ENCODE measurements at regions not wholly inside any gene's neighbourhood (a gene's known extent, or its start where the extent isn't known, plus 50 kb on each side); places are given as distances from the start of the nearest gene placed in this dataset.

DNA sequence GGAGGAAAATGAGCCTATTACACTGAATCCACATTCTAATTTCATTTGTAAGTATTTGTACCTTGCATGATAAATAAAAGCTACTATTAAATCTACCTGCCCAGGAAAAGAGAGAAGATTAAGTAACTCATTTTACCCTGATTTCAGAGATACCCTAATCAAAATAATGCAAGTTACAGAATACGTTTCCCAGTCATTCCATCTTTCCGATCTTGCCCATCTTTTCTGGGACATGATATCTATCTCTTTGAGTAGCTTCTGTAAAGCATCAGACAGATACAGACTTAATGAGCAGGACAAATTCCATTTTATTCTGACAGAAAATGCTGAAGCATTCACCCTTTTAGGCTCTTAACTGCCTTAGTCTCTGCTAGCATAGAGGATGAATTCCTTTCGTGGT is 56.6 kb downstream of the SPRY2 start:
- DNase-seq: no peak

DNA sequence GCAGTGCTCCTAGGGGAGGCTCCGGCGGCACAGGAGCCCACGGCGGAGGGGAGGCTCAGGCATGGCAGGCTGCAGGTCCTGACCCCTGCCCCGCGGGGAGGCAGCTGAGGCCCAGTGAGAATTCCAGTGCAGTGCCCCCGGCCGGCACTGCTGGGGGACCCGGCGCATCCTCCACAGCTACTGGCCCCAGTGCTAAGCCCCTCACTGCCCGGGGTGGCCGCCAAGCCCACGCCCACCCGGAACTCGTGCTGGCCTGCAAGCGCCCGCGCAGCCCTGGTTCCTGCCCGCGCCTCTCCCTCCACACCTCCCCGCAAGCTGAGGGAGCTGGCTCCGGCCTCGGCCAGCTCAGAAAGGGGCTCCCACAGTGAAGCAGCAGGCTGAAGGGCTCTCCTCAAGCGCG is 62.2 kb downstream of the SPRY2 start:
- DNase-seq: no peak

DNA sequence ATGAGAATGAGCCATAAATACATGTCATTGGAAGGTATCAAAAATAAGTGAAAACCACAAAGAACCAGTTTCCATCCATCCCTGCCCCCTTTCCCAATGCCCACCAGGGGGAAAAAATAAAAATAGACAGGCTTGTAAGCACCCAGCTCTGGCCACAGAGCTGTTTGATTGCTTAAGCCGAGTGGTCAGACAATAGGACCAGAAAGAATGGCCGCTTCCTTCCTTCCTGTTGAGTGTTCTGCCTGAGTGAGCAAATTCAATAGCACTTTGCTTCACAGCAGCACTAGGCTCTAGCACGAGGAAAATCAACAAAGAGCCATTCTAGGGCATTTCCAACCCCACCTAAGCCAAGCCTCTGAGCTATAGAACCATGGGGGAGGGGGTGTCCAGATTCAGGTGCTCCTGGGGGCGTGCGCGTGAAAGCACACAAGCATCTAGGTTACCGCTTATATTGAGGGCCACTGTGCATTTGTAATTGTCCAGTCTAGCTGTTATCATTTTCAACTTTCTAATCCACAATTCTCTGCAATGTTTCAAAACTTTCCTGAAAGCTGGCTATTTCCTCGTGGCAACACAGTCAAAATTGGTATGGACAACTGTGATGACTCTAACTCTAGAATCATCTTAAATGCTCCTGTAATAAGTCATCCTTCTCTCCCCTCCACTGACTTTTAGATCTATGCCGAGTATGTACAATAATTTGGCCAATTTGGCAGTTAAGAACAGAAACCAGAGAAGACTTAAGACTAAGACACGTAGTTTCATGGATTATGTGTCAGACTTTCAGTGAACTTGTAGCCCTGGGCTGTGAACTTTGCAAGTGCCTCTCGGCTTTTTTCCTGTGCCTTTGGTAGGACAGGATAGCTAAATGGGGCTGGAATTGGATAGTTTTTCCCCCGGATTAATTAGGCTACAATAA is 64.3 kb downstream of the SPRY2 start:
- peak in 37 of 58 donors; percentile 3 to 65 (median 19) for DNase-seq

DNA sequence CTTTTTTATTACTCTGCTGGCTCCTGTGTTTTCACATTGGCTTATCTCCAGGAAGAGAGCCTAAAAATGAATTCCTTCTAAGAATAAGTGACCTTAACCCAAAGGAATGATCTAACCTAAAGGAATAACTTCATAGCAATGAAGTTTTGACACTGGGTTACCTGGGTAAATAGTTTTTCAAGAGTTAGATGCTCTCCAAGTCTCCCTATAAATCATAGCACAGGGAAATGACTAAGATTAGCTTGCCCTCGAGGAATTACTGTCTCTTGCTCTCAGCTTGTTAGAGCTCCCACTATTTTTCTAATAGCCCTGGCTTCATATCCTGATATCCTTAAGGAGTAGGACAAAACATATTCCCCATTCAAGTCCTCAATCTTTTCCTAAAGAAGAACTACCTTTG is 66.3 kb downstream of the SPRY2 start:
- DNase-seq: no peak

- DNase-seq: no peak
Measured at GRCh38 chr13:80273718-80274117, 67.2 kb downstream of the SPRY2 start.

- no peak for DNase-seq
Measured at GRCh38 chr13:80265348-80265747, 75.6 kb downstream of the SPRY2 start.

- DNase-seq: no peak
Measured at GRCh38 chr13:80263745-80264513, 77.0 kb downstream of the SPRY2 start.

DNA sequence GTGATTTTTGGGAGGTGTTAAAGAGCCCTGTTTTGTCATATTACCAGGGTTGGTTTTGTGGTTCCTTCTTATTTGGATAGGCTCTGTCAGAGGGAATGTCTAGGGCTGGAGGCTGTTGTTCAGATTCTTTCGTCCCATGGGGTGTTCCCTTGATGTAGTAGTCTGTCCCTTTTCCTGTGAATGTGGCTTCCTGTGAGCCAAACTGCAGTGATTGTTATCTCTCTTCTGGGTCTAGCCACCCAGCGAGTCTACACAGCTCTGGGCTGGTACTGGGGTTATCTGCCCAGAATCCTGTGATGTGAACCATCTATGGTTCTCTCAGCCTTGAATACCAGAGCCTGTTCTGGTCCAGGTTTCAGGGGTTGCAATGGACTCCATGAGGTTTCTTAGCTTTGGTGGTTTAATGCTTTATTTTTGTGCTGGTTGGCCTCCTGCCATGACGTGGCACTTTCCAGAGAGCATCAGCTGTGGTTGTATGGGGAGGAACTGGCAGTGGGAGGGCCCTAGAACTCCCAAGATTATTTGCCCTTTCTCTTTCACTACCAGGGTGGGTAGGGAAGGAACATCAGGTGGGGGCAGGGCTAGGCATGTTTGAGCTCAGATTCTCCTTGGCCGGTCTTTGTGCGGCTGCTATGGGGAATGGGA is 78.8 kb downstream of the SPRY2 start:
- no peak for DNase-seq

- no peak for DNase-seq
Measured at GRCh38 chr13:80259159-80259558, 81.8 kb downstream of the SPRY2 start.

DNA sequence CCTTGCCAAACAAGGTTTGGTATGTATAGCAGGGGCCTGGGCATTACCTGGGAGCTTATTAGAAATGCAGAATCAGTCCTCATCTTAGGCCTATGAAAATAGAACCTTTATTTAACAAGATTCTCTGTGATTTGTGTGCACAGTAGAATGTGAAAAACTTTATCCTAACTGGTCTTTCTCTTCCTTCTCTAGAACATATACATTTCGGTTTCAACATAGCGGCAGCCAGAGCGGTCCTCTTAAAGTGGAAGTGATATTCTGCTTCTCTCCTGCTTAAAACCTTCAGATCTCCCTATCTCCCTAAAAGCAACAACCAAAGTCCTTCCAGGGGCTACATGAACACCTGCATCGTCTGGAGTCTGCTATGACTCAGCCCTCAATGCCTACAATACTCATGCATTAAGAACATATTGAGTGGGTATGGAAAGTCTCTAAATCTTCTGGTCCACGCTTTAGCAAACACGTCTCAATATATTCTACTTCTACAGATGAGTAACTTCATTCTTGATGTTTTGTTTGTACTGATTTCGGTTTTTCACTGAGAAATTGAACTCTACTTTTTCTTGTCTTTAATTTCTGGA is 84.5 kb downstream of the SPRY2 start:
- no peak for DNase-seq

- DNase-seq: peak in 2 of 58 donors; percentile 4 to 13
Measured at GRCh38 chr13:80255946-80256345, 85.0 kb downstream of the SPRY2 start.

GRCh38 chr13:80251403-80251802 is 89.5 kb downstream of the SPRY2 start:
- no peak for DNase-seq

DNA sequence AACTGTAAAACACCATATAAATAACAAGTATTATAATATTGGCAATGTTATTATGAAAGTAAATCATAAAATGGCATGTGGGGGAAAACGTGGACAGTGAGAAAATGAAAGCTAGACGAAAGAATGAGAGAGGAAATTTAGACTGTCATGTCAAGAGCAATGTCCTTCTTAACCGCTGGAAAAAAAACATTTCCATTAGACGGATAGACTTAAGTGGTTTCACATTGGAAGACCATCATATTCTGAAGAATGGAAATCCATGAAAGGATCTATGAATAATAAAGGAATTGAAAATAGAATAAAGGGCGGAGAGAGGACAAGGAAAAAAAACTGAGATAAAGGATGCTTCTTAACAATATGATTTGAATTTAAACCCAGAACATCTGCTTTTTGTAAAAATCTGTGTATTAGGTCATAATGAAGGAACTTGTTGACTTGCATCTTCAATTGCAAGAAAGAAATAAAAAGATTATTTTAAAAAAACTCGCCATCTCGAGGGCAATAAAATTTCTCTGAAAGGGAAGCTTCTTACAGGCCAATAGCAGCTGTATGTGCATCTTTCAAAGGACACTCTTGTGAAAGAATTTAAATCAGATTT is 90.6 kb downstream of the SPRY2 start:
- DNase-seq: no peak

GRCh38 chr13:80249516-80250212 is 91.3 kb downstream of the SPRY2 start:
- DNase-seq: no peak

DNA sequence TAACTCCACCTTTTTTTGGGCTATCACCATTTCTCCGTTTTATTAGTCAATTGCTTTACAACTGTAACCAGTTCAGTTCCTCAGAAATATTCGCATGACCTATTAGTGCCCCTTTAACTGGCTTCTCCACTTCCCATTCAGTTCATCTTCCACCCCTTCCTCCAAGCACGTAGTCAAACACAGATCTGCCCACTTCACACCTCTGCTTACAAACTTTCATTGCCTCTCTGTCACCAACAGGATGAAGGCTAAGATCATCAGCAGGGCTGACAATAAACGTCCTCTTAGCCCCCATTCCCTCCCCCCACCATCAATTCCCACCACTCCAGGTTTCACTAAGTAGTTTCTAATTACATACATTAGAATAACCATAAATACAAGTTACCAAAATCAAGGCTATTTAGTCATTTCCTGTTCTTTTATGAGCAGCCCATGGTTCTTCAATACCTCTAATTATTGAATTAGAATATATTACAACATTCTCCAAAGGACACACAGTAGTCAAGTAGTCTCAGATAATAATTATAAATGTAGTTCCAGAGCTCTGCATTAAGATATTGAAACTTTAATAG is 95.7 kb downstream of the SPRY2 start:
- DNase-seq: no peak

DNA sequence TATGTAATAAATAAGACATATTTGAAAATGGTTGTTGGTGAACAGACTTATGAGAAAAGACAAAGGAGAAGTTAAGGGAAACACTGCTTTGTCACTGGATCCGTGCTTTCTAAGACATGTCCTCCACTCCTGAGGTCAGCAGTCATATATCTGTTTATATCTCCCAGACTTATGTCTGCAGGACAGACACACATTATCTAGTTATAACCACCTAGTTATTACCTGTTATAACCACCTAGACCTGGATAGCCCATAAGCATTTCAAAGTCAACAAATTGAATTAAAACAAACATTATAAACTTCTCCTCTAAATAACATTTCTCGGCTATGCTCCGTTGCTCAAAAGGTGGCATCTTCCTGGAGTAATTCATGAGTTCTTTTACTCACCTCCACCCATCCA is 96.4 kb downstream of the SPRY2 start:
- DNase-seq: no peak

DNA sequence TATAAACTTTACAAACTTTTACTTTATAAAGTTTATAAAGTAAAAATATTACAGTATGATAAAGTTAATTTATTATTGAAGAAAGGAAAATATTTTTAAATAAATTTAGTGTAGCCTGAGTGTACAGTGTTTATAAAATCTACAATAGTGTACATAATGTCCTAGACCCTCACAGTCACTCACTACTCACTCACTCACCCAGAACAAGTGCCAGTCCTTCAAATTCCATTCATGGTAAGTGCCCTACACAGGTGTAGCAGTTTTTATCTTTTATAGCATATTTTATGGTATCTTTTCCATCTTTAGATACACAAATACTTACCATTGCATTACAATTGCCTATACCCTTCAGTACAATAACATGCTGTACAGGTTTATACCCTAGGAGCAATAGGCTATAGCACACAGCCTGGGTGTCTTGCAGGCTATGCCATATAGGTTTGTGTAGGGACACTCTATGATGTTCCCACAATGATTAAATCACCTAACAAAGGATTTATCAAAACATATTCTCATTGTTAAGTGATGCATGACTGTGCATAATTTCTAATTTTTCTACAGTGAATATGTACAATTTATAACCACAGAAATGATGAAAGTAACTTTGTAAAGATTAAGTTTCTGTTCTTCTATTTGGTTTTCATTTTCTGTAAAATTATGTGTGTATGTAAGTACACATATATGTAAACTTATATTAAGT is 98.0 kb downstream of the SPRY2 start:
- no peak for DNase-seq

DNA sequence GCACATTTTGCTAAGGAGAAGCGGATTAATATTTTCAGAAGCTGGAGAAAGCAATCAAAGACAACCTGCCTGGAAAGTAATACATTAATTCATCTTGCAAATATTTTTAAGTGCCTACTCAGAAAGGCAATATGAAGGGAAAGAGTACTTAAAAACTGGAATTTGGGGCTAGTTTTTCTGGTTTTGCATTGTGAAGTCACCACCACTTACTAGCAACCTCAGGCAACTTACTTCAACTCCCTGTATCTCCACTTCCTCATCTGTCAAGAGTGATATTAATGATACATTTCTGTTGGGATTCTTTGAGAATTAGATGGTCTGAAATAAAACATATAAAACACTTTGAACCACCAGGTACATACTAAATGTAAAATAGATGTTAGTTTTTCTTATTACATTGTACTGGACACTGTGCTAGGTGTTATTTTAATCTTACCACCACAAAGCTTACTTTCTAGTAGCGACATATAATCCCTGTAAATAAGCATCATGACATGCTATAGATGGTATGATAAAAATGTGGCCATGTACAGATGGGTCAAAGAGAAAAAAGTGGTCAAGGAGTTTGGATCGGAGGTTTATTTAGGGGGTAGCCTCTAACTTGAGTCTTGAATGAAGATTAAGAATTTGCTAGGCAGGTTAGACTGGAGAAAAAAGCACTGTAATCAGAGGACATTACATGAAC is 101.2 kb downstream of the SPRY2 start:
- no peak for DNase-seq

GRCh38 chr13:80239116-80239515 is 101.8 kb downstream of the SPRY2 start:
- DNase-seq: no peak
